Neural progenitor cell (in vitro differentiated cells): ENCODE measurements at regions not wholly inside any gene's neighbourhood (a gene's known extent, or its start where the extent isn't known, plus 50 kb on each side); places are given as distances from the start of the nearest gene placed in this dataset.

ENCODE experiments used
- DNase-seq: peaks from one replicate; pipeline ENCODE4 v3.0.0-alpha.2; 2016; ENCODE audit warnings: low spot score
- H2AFZ ChIP-seq: fragments of 200-600 bp; sonication (generic); replicated peaks from 2 replicates; pipeline ENCODE4 v1.6.1; 2016; ENCODE audit warnings: antibody characterized with exemption
- H3F3A ChIP-seq: fragments of 200-600 bp; sonication (generic); 2 replicates; pipeline ENCODE4 v1.6.1; 2016; ENCODE audit warnings: antibody characterized with exemption, low read depth
- H3K27ac ChIP-seq: fragments of 200-600 bp; sonication (generic); 2 replicates; pipeline ENCODE4 v1.5.1; 2016; ENCODE audit warnings: mild to moderate bottlenecking
- H3K27me3 ChIP-seq: fragments of 200-600 bp; sonication (generic); 2 replicates; pipeline ENCODE4 v1.6.1; 2016; ENCODE audit warnings: mild to moderate bottlenecking, moderate library complexity
- H3K36me3 ChIP-seq: fragments of 200-600 bp; sonication (generic); 2 replicates; pipeline ENCODE4 v1.5.1; 2016
- H3K4me1 ChIP-seq: fragments of 200-600 bp; sonication (generic); 2 replicates; pipeline ENCODE4 v1.6.1; 2016; ENCODE audit warnings: mixed run types
- H3K4me2 ChIP-seq: fragments of 200-600 bp; sonication (generic); 2 replicates; pipeline ENCODE4 v1.6.1; 2016
- H3K4me3 ChIP-seq: fragments of 200-600 bp; sonication (generic); 2 replicates; pipeline ENCODE4 v1.5.1; 2016
- H3K79me2 ChIP-seq: fragments of 200-600 bp; sonication (generic); 2 replicates; pipeline ENCODE4 v1.6.1; 2016; ENCODE audit warnings: low read depth
- H3K9ac ChIP-seq: fragments of 200-600 bp; sonication (generic); 2 replicates; pipeline ENCODE4 v1.6.1; 2016
- H3K9me3 ChIP-seq: fragments of 200-600 bp; sonication (generic); 2 replicates; pipeline ENCODE4 v1.5.1; 2016; ENCODE audit warnings: low read depth
- H4K20me1 ChIP-seq: fragments of 200-600 bp; sonication (generic); 2 replicates; pipeline ENCODE4 v1.6.1; 2016; ENCODE audit warnings: low read depth
- H3K27ac Mint-ChIP-seq: 3 replicates; pipeline ENCODE4 v1.8.0; 2021; ENCODE audit warnings: mixed read lengths
- H3K27me3 Mint-ChIP-seq: 2 replicates; pipeline ENCODE4 v1.8.0; 2022; ENCODE audit warnings: low read depth, mild to moderate bottlenecking, inconsistent platforms, moderate library complexity, mixed read lengths; ENCODE audit not compliant: insufficient read depth
- H3K36me3 Mint-ChIP-seq: 3 replicates; pipeline ENCODE4 v1.8.0; 2021; ENCODE audit warnings: mixed read lengths
- H3K4me1 Mint-ChIP-seq: 3 replicates; pipeline ENCODE4 v1.8.0; 2021; ENCODE audit warnings: mixed read lengths
- H3K4me3 Mint-ChIP-seq: 3 replicates; pipeline ENCODE4 v1.8.0; 2021; ENCODE audit warnings: mild to moderate bottlenecking, moderate library complexity, mixed read lengths
- H3K9me3 Mint-ChIP-seq: 3 replicates; pipeline ENCODE4 v1.8.0; 2020; ENCODE audit warnings: mixed read lengths
- EZH2 ChIP-seq: fragments of 200-600 bp; sonication (generic); IDR thresholded peaks from 2 replicates; pipeline ENCODE4 v1.6.1; 2017; ENCODE audit warnings: antibody characterized with exemption, mild to moderate bottlenecking, moderate library complexity
- EZH2phosphoT487 ChIP-seq: fragments of 200-600 bp; sonication (generic); IDR thresholded peaks from 2 replicates; pipeline ENCODE4 v1.6.1; 2017; ENCODE audit warnings: antibody characterized with exemption
- TF ChIP-seq, protein P1 (sequence below): fragments of 200-600 bp; sonication (generic); IDR thresholded peaks from 2 replicates; pipeline ENCODE4 v1.5.1; 2017; ENCODE audit warnings: antibody characterized with exemption, mild to moderate bottlenecking

- Mint-ChIP-seq H3K27me3 (no peaks in the 10 kb centered on the region), H3K36me3 (no peaks in the 10 kb centered on the region), H3K9me3 (no peaks in the 10 kb centered on the region), H3K4me3 (no peak overlapping the region), H3K27ac (no peak overlapping the region), H3K4me1 (peaks cover 4% of the 10 kb centered on the region)
- H2AFZ ChIP-seq, result no peak overlapping the region
- no peak overlapping the region for H3K4me3 ChIP-seq
- H3K9ac ChIP-seq, result no peak overlapping the region
- no peaks in the 10 kb centered on the region for H4K20me1 ChIP-seq
- H3F3A ChIP-seq, result no peaks in the 10 kb centered on the region
- no peak overlapping the region for H3K4me2 ChIP-seq
- no peaks in the 10 kb centered on the region for H3K27me3 ChIP-seq
- no peaks in the 10 kb centered on the region for H3K9me3 ChIP-seq
- no peaks in the 10 kb centered on the region for H3K36me3 ChIP-seq
- TF ChIP-seq, protein P1, sequence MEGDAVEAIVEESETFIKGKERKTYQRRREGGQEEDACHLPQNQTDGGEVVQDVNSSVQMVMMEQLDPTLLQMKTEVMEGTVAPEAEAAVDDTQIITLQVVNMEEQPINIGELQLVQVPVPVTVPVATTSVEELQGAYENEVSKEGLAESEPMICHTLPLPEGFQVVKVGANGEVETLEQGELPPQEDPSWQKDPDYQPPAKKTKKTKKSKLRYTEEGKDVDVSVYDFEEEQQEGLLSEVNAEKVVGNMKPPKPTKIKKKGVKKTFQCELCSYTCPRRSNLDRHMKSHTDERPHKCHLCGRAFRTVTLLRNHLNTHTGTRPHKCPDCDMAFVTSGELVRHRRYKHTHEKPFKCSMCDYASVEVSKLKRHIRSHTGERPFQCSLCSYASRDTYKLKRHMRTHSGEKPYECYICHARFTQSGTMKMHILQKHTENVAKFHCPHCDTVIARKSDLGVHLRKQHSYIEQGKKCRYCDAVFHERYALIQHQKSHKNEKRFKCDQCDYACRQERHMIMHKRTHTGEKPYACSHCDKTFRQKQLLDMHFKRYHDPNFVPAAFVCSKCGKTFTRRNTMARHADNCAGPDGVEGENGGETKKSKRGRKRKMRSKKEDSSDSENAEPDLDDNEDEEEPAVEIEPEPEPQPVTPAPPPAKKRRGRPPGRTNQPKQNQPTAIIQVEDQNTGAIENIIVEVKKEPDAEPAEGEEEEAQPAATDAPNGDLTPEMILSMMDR, result no peak
- TF ChIP-seq EZH2 (no peak), EZH2phosphoT487 (no peak)
- no peak for DNase-seq
- H3K79me2 ChIP-seq, result no peaks in the 10 kb centered on the region
- H3K27ac ChIP-seq, result no peak overlapping the region
- peaks cover 9% of the 10 kb centered on the region for H3K4me1 ChIP-seq
These were observed 176.3 kb upstream of the DIO2 start for GRCh38 chr14:80387563-80387981.

DNA sequence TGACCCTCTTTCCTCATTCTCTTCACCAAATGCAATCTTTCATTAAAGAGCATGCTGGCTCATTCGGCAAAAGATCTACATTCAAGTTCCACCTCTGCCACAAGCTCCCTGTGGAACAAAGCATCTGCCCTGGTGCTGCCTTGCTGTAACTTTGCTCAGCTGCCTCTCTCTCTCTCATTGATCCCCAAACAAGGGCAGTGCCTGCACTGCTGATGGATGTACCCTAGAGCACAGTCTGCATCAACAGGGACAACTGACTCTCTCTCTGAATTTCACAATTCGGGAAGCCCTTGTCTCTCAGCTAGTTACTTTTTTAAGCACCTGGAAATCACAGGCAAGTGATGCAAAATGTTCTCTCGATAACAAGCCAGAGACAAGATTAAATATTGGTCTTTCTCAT lies 174.0 kb upstream of the DIO2 start:
- no peak overlapping the region for H3K27ac ChIP-seq
- H3K36me3 Mint-ChIP-seq, result no peaks in the 10 kb centered on the region
- H3F3A ChIP-seq, result no peaks in the 10 kb centered on the region
- peaks cover under 1% of the 10 kb centered on the region for H3K4me1 ChIP-seq
- H3K79me2 ChIP-seq, result no peaks in the 10 kb centered on the region
- H3K27me3 Mint-ChIP-seq, result no peaks in the 10 kb centered on the region
- peak overlapping the region; percentile 82 for H2AFZ ChIP-seq
- no peaks in the 10 kb centered on the region for H3K36me3 ChIP-seq
- no peak overlapping the region for H3K4me3 Mint-ChIP-seq
- peak; percentile 16 for DNase-seq
- H3K27me3 ChIP-seq, result no peaks in the 10 kb centered on the region
- peaks cover 3% of the 10 kb centered on the region for H3K4me1 Mint-ChIP-seq
- H3K9me3 Mint-ChIP-seq, result no peaks in the 10 kb centered on the region
- no peak for TF ChIP-seq EZH2
- TF ChIP-seq, protein P1, result no peak
- TF ChIP-seq EZH2phosphoT487, result no peak
- H3K9me3 ChIP-seq, result no peaks in the 10 kb centered on the region
- H3K27ac Mint-ChIP-seq, result no peak overlapping the region
- no peak overlapping the region for H3K4me2 ChIP-seq
- H3K9ac ChIP-seq, result no peak overlapping the region
- H3K4me3 ChIP-seq, result no peak overlapping the region
- no peaks in the 10 kb centered on the region for H4K20me1 ChIP-seq

DNA sequence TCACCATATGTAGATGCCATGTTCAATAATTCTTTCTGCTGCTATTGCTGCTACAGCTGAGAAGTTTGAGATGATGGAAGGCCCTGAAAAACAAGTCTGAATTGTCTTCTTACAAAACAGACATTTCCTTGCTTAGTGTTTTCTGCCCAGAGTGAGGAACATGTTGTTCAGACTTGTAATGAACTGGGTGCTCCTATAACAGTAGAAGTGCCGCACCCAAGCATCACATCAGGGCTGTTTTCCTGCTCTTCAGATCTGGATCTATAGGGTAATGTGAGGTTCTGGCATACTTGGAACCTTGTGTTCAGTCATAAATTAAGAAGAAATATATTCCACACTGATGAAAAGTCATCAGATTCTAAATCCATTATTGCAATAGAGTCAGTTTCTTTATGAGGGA lies 171.9 kb upstream of the DIO2 start:
- H3K27ac Mint-ChIP-seq, result no peak overlapping the region
- no peaks in the 10 kb centered on the region for H3K9me3 ChIP-seq
- peaks cover 3% of the 10 kb centered on the region for H3K4me1 Mint-ChIP-seq
- H2AFZ ChIP-seq, result no peak overlapping the region
- TF ChIP-seq, protein P1, result no peak
- no peak for TF ChIP-seq EZH2phosphoT487
- TF ChIP-seq EZH2, result no peak
- H3K4me3 ChIP-seq, result no peak overlapping the region
- DNase-seq, result no peak
- H3K4me3 Mint-ChIP-seq, result no peak overlapping the region
- no peaks in the 10 kb centered on the region for H3F3A ChIP-seq
- no peaks in the 10 kb centered on the region for H3K36me3 ChIP-seq
- no peak overlapping the region for H3K9ac ChIP-seq
- no peaks in the 10 kb centered on the region for H3K79me2 ChIP-seq
- H3K4me2 ChIP-seq, result no peak overlapping the region
- H4K20me1 ChIP-seq, result no peaks in the 10 kb centered on the region
- H3K36me3 Mint-ChIP-seq, result no peaks in the 10 kb centered on the region
- H3K4me1 ChIP-seq, result no peaks in the 10 kb centered on the region
- no peaks in the 10 kb centered on the region for H3K27me3 ChIP-seq
- no peaks in the 10 kb centered on the region for H3K27me3 Mint-ChIP-seq
- no peaks in the 10 kb centered on the region for H3K9me3 Mint-ChIP-seq
- no peak overlapping the region for H3K27ac ChIP-seq
